ENCODE measurements at regions not wholly inside any gene's neighbourhood (a gene's known extent, or its start where the extent isn't known, plus 50 kb on each side); places are given as distances from the start of the nearest gene placed in this dataset.

DNA sequence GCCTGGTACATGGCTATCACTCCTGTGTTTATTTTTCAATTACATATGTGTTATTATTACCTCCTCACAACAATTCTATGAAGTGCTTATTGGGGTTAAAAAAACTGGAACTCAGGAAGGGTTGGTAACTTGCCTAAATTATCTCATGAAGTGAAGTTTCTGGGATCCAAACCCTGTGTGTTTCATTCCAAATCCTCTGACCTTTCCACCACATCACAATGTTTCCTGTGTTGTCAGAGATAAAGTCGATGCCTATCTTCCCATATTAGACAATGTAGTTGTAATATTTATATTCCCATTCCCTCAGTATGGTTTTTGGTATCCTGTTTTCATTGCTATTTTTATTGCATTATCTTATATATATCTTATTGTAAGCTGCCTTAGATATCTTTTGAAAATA, 269.1 kb upstream of the CFAP20DC start:
- no peak for TF ChIP-seq REST (IDR thresholded peaks at IDR 0.05; ENCODE audit: insufficient read depth in 1 of 2, low read depth in 2 of 2, low read length in 2 of 2)
- TF ChIP-seq POLR2AphosphoS5 (IDR thresholded peaks at IDR 0.05; ENCODE audit: low read depth, low read length) = no peak
- TF ChIP-seq SIN3A (IDR thresholded peaks at IDR 0.05; ENCODE audit: borderline replicate concordance, insufficient read depth, low read length) = no peak
- no peak for TF ChIP-seq TAF1 (IDR thresholded peaks at IDR 0.05; ENCODE audit: borderline replicate concordance, insufficient read depth, low read length)
- TF ChIP-seq FOXP2 (optimal IDR thresholded peaks at IDR 0.05; ENCODE audit: borderline replicate concordance, extremely low read depth, extremely low read length, insufficient read depth) = no peak
